ENCODE measurements at regions not wholly inside any gene's neighbourhood (a gene's known extent, or its start where the extent isn't known, plus 50 kb on each side); places are given as distances from the start of the nearest gene placed in this dataset.

DNA sequence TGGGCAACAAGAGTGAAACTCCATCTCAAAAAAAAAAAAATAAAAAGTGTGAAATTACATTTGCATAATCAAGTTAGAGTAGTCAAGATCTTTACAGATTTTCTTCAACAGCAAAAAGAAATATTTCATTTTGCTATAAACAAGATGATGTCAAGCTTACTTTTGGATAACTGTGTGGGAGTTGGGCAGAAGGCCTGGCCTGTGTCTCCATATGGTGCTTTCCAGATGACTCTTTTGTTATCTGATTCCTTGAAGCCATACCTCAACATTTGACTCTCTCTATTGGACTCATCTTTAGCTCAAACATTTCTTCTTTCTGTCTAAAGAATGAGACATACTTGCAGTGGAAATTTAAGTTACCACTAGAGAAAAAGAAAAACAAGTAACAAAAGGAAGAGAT lies 246.8 kb downstream of the MSX2 start:
- no peaks in the 10 kb centered on the region for H3K79me2 ChIP-seq (ENCODE audit: low read length)
- no peak overlapping the region for H3K27ac ChIP-seq (ENCODE audit: low read length)
- no peak overlapping the region for H3K9ac ChIP-seq (ENCODE audit: low read length)
- TF ChIP-seq EZH2 (IDR thresholded peaks at IDR 0.05; ENCODE audit: low read length, unreplicated experiment): no peak
- TF ChIP-seq EZH2phosphoT487 (IDR thresholded peaks at IDR 0.05; ENCODE audit: borderline replicate concordance, low read length): no peak
- TF ChIP-seq, protein P1, sequence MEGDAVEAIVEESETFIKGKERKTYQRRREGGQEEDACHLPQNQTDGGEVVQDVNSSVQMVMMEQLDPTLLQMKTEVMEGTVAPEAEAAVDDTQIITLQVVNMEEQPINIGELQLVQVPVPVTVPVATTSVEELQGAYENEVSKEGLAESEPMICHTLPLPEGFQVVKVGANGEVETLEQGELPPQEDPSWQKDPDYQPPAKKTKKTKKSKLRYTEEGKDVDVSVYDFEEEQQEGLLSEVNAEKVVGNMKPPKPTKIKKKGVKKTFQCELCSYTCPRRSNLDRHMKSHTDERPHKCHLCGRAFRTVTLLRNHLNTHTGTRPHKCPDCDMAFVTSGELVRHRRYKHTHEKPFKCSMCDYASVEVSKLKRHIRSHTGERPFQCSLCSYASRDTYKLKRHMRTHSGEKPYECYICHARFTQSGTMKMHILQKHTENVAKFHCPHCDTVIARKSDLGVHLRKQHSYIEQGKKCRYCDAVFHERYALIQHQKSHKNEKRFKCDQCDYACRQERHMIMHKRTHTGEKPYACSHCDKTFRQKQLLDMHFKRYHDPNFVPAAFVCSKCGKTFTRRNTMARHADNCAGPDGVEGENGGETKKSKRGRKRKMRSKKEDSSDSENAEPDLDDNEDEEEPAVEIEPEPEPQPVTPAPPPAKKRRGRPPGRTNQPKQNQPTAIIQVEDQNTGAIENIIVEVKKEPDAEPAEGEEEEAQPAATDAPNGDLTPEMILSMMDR (conservative IDR thresholded peaks at IDR 0.05; ENCODE audit: low read depth, low read length): no peak
- H3K9me3 ChIP-seq (ENCODE audit: low read length): no peaks in the 10 kb centered on the region
- ATAC-seq (no peak), DNase-seq (no peak)
- no peaks in the 10 kb centered on the region for H3F3A ChIP-seq (ENCODE audit: low read length, unreplicated experiment)
- no TSS peak for BruUV-seq (replicated peaks)
- no peaks in the 10 kb centered on the region for H3K36me3 ChIP-seq (ENCODE audit: low read depth, low read length)
- CTCF ChIA-PET: no interaction called here
- no peaks in the 10 kb centered on the region for H3K4me1 ChIP-seq (ENCODE audit: insufficient read depth, low read length)
- H3K4me3 ChIP-seq (ENCODE audit: low read length): no peak overlapping the region
- no peak overlapping the region for H2AFZ ChIP-seq (ENCODE audit: low read length)
- H4K20me1 ChIP-seq (ENCODE audit: low read length): no peaks in the 10 kb centered on the region
- POLR2A ChIA-PET (ENCODE audit: unreplicated experiment): no interaction called here
- H3K9me2 ChIP-seq (replicated peaks; ENCODE audit: low read length): no peaks in the 10 kb centered on the region
- intact Hi-C loops (cut with micrococcal nuclease): no loop called here
- no peaks in the 10 kb centered on the region for H3K27me3 ChIP-seq (ENCODE audit: low read length)
- H3K4me2 ChIP-seq (ENCODE audit: low read length): no peak overlapping the region

DNA sequence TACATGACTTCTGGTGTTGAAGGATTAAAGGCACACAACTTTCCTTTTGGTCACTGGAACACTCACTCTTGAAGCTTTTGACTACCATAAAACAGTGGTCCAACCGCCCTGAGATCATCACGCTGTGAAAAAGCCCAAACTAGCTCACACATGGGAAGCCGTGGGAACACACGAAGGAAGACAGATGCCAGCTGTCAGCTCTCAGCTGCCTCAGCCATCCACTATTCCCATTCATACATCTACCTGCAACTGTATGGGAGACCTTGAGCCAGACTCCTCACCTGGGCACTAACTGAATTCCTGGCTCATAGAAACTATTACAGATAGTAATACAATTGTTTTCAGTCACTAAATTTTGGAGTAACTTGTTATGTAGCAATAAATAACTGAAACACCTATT lies 246.1 kb downstream of the MSX2 start:
- CTCF ChIA-PET: no interaction called here
- no peaks in the 10 kb centered on the region for H3K9me2 ChIP-seq (replicated peaks; ENCODE audit: low read length)
- H3K4me2 ChIP-seq (ENCODE audit: low read length): no peak overlapping the region
- no peaks in the 10 kb centered on the region for H3K4me1 ChIP-seq (ENCODE audit: insufficient read depth, low read length)
- no peaks in the 10 kb centered on the region for H3F3A ChIP-seq (ENCODE audit: low read length, unreplicated experiment)
- H3K4me3 ChIP-seq (ENCODE audit: low read length): no peak overlapping the region
- no peak overlapping the region for H3K9ac ChIP-seq (ENCODE audit: low read length)
- no peak overlapping the region for H2AFZ ChIP-seq (ENCODE audit: low read length)
- no peaks in the 10 kb centered on the region for H4K20me1 ChIP-seq (ENCODE audit: low read length)
- intact Hi-C loops (cut with micrococcal nuclease): no loop called here
- TF ChIP-seq EZH2phosphoT487 (IDR thresholded peaks at IDR 0.05; ENCODE audit: borderline replicate concordance, low read length): no peak
- TF ChIP-seq, protein P1 (conservative IDR thresholded peaks at IDR 0.05; ENCODE audit: low read depth, low read length): no peak
- TF ChIP-seq EZH2 (IDR thresholded peaks at IDR 0.05; ENCODE audit: low read length, unreplicated experiment): no peak
- no peaks in the 10 kb centered on the region for H3K79me2 ChIP-seq (ENCODE audit: low read length)
- DNase-seq (no peak), ATAC-seq (no peak)
- H3K27ac ChIP-seq (ENCODE audit: low read length): no peak overlapping the region
- no peaks in the 10 kb centered on the region for H3K27me3 ChIP-seq (ENCODE audit: low read length)
- no TSS peak for BruUV-seq (replicated peaks)
- no peaks in the 10 kb centered on the region for H3K9me3 ChIP-seq (ENCODE audit: low read length)
- no peaks in the 10 kb centered on the region for H3K36me3 ChIP-seq (ENCODE audit: low read depth, low read length)
- POLR2A ChIA-PET (ENCODE audit: unreplicated experiment): no interaction called here

DNA sequence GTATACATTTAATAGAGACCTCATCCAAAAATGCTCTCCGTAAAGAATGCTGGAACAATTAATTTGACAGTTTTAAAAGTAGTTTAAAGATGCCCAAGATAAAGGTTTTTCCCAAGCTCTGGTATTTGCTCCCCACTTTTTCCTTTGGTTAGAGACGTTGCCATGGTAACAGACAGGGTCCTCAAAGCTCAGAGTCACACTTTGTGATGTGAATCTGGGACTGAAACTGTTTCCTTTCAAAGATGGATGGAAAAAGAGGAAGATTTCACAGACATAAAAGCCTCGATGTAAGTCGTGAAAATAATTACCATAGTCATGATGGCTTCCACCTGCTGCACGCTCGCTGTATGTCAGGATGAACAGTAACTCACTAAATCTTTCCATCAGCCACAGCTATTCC lies 229.5 kb downstream of the MSX2 start:
- no peaks in the 10 kb centered on the region for H3K4me1 ChIP-seq (ENCODE audit: insufficient read depth, low read length)
- H3K9me2 ChIP-seq (replicated peaks; ENCODE audit: low read length): no peaks in the 10 kb centered on the region
- intact Hi-C loops (cut with micrococcal nuclease): no loop called here
- H3K27ac ChIP-seq (ENCODE audit: low read length): no peak overlapping the region
- H3K4me3 ChIP-seq (ENCODE audit: low read length): no peak overlapping the region
- no TSS peak for BruUV-seq (replicated peaks)
- H4K20me1 ChIP-seq (ENCODE audit: low read length): no peaks in the 10 kb centered on the region
- peaks cover 15% of the 10 kb centered on the region; the same call in 1 of the 2 replicates for H3K27me3 ChIP-seq (ENCODE audit: low read length)
- H3K9me3 ChIP-seq (ENCODE audit: low read length): no peaks in the 10 kb centered on the region
- DNase-seq: no peak
- ChIA-PET CTCF (no interaction called here), POLR2A (ENCODE audit: unreplicated experiment) (no interaction called here)
- TF ChIP-seq EZH2phosphoT487 (IDR thresholded peaks at IDR 0.05; ENCODE audit: borderline replicate concordance, low read length) (no peak), EZH2 (IDR thresholded peaks at IDR 0.05; ENCODE audit: low read length, unreplicated experiment) (no peak)
- TF ChIP-seq, protein P1 (conservative IDR thresholded peaks at IDR 0.05; ENCODE audit: low read depth, low read length): no peak
- H2AFZ ChIP-seq (ENCODE audit: low read length): no peak overlapping the region
- H3K36me3 ChIP-seq (ENCODE audit: low read depth, low read length): no peaks in the 10 kb centered on the region
- no peaks in the 10 kb centered on the region for H3K79me2 ChIP-seq (ENCODE audit: low read length)
- no peak for ATAC-seq
- H3K4me2 ChIP-seq (ENCODE audit: low read length): no peak overlapping the region
- H3F3A ChIP-seq (ENCODE audit: low read length, unreplicated experiment): no peaks in the 10 kb centered on the region
- H3K9ac ChIP-seq (ENCODE audit: low read length): no peak overlapping the region
